BE2C (cell line): ENCODE measurements at regions not wholly inside any gene's neighbourhood (a gene's known extent, or its start where the extent isn't known, plus 50 kb on each side); places are given as distances from the start of the nearest gene placed in this dataset.

Source experiments
- DNase-seq: peaks from one replicate; pipeline ENCODE4 v3.0.0-alpha.2; 2020
- H3K27me3 ChIP-seq: fragments of 250-450 bp; sonication (Bioruptor Pico); 2 replicates; pipeline ENCODE4 v1.5.1; 2020; ENCODE audit warnings: mild to moderate bottlenecking
- H3K36me3 ChIP-seq: fragments of 250-450 bp; sonication (Bioruptor Pico); 2 replicates; pipeline ENCODE4 v1.5.1; 2020; ENCODE audit warnings: mild to moderate bottlenecking
- H3K4me1 ChIP-seq: fragments of 250-450 bp; sonication (Bioruptor Pico); 2 replicates; pipeline ENCODE4 v1.5.1; 2020
- H3K4me3 ChIP-seq: 2 replicates; pipeline ENCODE4 v1.5.1; 2011; ENCODE audit warnings: low read depth, low read length
- H3K9me3 ChIP-seq: fragments of 250-450 bp; sonication (Bioruptor Pico); 2 replicates; pipeline ENCODE4 v1.5.1; 2020
- CTCF ChIP-seq: IDR thresholded peaks from 2 replicates; pipeline ENCODE4 v1.5.1; 2012; ENCODE audit warnings: mild to moderate bottlenecking, low read depth, low read length

GRCh38 chr9:79446523-79447307 is 125.0 kb upstream of the TLE4 start:
- no peaks in the 10 kb centered on the region for H3K27me3 ChIP-seq
- no peak overlapping the region for H3K4me3 ChIP-seq
- H3K9me3 ChIP-seq, result no peaks in the 10 kb centered on the region
- H3K36me3 ChIP-seq, result no peaks in the 10 kb centered on the region
- no peak for TF ChIP-seq CTCF
- no peaks in the 10 kb centered on the region for H3K4me1 ChIP-seq
- no peak for DNase-seq

GRCh38 chr9:79447308-79447605 is 124.5 kb upstream of the TLE4 start:
- TF ChIP-seq CTCF, result no peak

GRCh38 chr9:79447762-79448161 is 124.0 kb upstream of the TLE4 start:
- no peak overlapping the region for H3K4me3 ChIP-seq
- H3K36me3 ChIP-seq, result no peaks in the 10 kb centered on the region
- H3K9me3 ChIP-seq, result no peaks in the 10 kb centered on the region
- H3K4me1 ChIP-seq, result no peaks in the 10 kb centered on the region
- DNase-seq, result no peak
- no peaks in the 10 kb centered on the region for H3K27me3 ChIP-seq
- TF ChIP-seq CTCF, result no peak

More at GRCh38 chr9:79447308-79447605, 124.5 kb upstream of the TLE4 start:
- no peak for DNase-seq
- Histone ChIP-seq H3K36me3 (no peaks in the 10 kb centered on the region), H3K4me1 (no peaks in the 10 kb centered on the region), H3K27me3 (no peaks in the 10 kb centered on the region), H3K4me3 (no peak overlapping the region), H3K9me3 (no peaks in the 10 kb centered on the region)

GRCh38 chr9:79452265-79452664 is 119.5 kb upstream of the TLE4 start:
- Histone ChIP-seq H3K36me3 (no peaks in the 10 kb centered on the region), H3K4me3 (no peak overlapping the region), H3K9me3 (no peaks in the 10 kb centered on the region), H3K4me1 (no peaks in the 10 kb centered on the region), H3K27me3 (no peaks in the 10 kb centered on the region)
- no peak for TF ChIP-seq CTCF
- no peak for DNase-seq

GRCh38 chr9:79461712-79462111 is 110.1 kb upstream of the TLE4 start:
- H3K4me1 ChIP-seq, result peaks cover 4% of the 10 kb centered on the region; the same call in 1 of the 2 replicates
- no peak for DNase-seq

More at GRCh38 chr9:79461712-79462111, 110.1 kb upstream of the TLE4 start:
- Histone ChIP-seq H3K9me3 (no peaks in the 10 kb centered on the region), H3K27me3 (no peaks in the 10 kb centered on the region), H3K4me3 (no peak overlapping the region), H3K36me3 (no peaks in the 10 kb centered on the region)
- no peak for TF ChIP-seq CTCF
